Caki2 (cell line): ENCODE measurements at regions not wholly inside any gene's neighbourhood (a gene's known extent, or its start where the extent isn't known, plus 50 kb on each side); places are given as distances from the start of the nearest gene placed in this dataset.

ENCODE experiments used
- DNase-seq: peaks from one replicate; pipeline ENCODE4 v3.0.0-alpha.2; 2015; ENCODE audit warnings: low read depth
- in situ Hi-C: cut with HindIII; loops from 2 replicates; pipeline ENCODE4 v1.10.0; 2016; ENCODE audit warnings: low sequenced_read_pairs, low pct_unique_long_range_greater_than_20kb, mixed read lengths

DNA sequence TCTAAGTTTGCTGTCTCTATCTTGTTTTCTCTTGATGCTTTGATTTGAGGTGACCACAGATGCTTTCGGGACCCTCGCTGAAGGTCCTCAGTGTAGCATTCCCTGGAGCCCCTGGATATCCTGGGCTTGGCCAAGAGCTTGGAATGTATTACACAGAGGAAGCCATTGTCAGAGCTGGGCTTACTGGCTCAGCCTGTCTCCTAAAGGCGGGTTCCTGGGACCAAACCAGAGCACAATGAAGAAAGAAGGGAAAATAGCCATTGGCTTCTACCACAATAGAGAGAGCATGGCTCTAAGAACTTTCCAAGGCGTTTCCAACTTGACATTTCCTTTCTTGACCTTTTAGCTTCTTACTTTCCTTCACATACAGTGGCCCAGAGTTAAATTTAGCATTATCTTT lies 229.3 kb downstream of the HS3ST3A1 start:
- no peak for DNase-seq
- in situ Hi-C loops: no loop called here

DNA sequence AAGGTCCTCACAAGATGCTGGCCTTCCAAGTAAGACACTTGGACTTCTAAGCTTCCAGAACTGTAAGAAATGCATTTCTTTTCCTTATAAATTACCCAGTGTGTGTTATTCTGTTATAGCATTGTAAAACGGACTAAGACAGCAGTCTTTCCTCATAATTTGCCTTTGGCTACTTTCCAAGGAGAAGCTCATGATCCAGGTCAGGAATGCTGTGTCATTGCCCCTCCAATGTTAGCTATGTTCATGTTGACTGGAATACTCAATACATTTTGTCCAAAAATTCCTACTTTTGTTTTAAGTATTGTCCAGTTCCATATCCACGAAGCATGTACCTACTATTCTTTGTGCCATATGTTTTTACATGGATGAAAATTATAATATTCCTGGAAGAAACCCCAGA lies 234.6 kb downstream of the HS3ST3A1 start:
- in situ Hi-C loops: no loop called here
- DNase-seq: peak; percentile 22

DNA sequence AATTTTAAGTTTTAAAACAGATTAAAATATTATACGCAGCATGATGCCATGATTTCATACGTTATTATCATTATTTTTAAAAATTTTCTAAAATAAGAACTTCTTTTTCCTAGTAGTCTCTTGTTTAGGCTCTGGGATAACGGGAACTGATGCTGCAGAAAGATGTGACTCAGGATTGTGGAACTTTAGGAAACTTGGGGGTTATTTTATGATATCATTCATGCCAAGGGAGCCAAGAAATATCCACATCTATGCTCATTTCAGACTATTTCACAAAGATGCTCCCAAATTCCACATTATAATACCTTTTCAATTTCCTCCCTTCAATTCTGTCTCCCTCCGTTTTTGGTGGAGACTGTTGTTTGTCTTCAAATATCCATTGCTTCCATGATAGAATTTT lies 236.4 kb downstream of the HS3ST3A1 start:
- in situ Hi-C loops: no loop called here
- no peak for DNase-seq

DNA sequence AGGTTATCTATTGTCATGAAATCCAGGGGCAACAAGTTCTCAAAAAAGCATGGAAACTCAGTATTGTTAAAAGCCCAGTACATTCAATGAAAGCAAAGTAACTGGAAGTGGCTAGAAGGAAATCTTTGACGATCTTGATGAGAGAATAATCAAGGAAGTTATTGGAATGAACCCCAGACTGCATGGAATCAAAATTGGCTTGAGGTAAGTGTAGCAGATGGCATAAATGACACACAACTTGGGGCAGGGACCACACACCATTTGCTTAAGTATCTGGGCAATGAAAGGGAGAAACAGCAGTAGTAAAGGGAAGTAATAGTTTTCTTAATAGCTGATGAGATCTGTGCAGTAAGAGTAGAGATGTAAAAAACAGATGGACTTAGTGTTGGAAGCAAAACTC lies 238.0 kb downstream of the HS3ST3A1 start:
- in situ Hi-C loops: no loop called here
- DNase-seq: no peak

DNA sequence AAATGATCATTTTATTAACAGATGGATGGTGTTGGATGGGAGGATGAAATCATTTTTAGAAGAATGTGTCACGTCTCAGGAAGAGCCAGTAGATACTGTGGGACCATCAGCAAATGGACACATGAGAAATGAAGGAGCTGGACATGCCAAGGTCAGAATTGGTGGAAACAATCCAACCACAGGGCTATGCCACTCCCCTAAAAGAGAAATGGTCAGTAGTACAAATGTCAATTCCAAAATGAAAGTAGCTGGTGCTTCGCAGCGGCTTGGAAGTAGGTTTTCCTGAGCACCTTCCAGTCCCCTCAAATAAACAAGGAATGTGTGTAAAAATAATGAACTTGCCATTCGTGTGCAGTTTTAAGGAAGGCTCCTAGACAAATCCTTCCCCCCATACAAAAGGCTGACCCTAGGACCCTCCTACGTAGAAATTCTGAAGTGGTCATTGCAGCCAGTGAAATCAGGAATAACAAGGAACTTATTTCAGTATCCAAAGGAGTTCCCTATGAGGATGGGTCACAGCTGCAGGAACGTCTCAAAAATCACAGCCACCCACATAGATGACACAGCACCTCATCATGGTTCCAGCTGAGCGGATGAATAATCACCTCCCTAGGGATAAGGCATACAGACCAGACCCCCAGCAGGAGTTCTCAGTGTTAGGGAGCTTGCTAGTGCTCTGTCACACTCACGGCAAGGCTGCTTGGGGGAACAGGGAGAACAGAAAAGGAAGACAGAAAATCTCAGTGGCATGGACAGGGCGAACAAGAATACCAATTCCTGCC lies 239.2 kb downstream of the HS3ST3A1 start:
- in situ Hi-C loops: no loop called here
- peak; percentile 49 for DNase-seq

DNA sequence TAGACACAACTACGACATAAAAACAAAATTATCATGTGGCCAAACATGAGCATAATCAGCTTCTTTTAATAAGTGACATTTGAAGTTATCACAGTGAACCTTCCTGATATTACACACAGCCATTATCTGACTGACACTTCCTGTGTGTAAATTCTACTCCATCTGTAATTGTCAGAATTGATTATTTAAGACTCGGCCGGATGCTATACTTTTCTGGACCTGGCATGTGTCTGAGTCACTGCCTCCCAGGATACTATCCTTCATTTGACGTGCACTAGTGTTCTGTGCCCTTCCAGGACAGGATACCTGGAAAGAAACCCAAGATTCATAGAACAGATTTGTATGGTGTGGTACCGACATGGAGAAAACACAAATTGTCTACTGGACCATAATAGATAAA lies 242.0 kb downstream of the HS3ST3A1 start:
- no peak for DNase-seq
- in situ Hi-C loops: no loop called here

DNA sequence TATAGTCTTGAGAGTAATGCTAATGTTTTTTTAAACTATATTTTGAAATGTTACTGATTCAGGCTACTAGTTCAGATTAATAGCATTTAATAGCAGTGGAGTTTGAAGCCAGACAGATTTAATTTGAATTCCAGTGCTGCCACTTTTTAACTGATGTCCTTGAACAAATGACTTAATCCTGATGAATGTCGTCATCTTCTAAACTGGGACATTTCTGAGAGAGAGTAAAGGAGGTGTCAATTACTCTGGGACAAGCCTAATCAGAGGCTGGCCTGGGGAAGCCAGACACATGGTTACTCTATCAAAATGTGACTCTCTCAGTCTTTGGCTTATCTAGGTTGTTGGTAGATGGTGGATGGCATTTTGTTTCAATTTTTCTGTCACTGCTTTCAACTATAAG lies 246.7 kb downstream of the HS3ST3A1 start:
- in situ Hi-C loops: no loop called here
- DNase-seq: no peak

DNA sequence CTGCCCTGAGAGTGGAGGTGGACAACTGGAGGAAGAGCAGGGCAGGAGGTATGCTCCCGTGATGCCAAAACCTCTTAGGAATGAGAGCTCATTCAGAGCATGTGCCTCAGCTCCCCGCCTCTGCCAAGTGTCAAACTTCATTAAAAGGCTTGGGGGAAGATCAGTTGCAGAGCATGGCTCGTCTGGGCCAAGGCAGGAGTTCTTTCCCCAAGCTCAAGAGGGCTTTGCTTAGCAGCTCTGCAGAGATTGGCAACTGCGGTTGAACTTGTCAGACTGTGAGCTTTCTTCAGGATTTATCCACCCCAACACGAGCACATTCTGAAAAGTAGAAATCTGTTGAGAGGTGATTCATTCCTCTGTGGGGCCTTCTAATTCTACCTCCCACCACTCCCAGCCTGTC lies 248.1 kb downstream of the HS3ST3A1 start:
- no peak for DNase-seq
- in situ Hi-C loops: no loop called here

DNA sequence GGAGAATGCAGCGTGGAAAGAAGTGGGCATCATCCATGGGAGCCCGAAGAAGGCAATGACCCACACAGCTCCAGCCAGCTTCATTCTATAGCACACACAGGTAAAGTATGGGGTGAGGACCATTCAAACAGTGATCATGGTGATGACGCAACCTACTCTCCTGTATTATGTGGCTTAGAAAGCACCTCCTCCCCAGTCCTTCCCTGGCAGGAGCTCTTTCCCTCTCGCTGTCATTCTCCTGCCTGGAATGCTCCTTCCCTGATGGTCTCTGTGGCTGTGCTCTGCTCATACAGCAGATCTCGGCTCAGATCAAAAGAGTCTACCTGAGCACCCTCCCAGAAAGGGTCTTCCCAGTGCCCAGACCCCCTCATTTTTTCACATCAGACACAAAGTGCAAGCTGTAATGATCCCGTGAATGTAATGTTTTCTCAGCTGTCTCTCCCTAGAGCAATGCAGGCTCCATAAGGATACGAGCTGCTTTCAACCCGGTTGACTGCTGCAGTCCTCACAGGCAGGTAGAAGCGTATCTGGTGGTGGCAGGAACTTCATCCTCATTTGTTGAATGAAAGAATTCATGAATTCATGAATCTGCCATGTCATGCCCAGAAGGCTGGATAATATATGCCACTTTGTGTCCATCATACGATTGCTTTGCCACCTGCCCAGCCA lies 248.8 kb downstream of the HS3ST3A1 start:
- no peak for DNase-seq
- in situ Hi-C loops: no loop called here

DNA sequence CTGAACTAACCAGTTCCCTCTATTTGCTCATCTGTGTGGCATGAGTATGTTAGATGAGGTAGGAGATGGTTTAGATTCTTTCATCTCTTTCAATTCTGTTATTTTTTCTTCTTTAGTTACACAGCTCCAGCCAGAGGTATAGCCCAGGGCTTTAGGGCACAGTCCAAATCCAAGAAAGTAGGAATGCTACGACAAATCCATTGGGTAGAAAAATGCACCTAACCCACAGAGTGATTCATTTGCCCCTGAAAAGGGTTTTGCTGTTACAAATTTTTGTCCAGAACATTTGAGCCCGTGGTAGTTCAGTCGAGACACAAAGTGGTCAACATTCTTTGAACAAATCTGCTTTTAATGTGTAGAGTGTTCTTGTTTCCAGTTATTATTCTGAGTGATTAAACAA lies 250.7 kb downstream of the HS3ST3A1 start:
- DNase-seq: no peak
- in situ Hi-C loops: no loop called here

DNA sequence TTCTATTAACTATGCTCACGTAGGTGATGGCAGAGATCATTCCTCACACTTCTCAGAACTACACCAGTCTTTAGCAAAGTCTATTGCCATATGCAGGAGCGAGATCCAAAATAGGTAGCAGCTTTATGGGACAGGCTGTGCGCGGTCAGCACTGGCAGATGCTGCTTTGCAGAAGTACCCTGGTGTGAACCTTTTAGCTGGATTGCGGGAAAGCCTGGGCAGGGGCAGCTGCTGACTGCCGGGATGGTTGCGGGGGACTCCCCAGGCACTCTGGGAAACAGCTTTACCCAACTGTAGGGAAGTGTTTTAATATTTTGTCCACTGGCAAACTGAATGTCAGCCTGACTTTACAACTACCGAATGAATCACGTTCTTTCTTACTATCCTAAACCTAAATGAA lies 251.3 kb downstream of the HS3ST3A1 start:
- DNase-seq: no peak
- in situ Hi-C loops: no loop called here

DNA sequence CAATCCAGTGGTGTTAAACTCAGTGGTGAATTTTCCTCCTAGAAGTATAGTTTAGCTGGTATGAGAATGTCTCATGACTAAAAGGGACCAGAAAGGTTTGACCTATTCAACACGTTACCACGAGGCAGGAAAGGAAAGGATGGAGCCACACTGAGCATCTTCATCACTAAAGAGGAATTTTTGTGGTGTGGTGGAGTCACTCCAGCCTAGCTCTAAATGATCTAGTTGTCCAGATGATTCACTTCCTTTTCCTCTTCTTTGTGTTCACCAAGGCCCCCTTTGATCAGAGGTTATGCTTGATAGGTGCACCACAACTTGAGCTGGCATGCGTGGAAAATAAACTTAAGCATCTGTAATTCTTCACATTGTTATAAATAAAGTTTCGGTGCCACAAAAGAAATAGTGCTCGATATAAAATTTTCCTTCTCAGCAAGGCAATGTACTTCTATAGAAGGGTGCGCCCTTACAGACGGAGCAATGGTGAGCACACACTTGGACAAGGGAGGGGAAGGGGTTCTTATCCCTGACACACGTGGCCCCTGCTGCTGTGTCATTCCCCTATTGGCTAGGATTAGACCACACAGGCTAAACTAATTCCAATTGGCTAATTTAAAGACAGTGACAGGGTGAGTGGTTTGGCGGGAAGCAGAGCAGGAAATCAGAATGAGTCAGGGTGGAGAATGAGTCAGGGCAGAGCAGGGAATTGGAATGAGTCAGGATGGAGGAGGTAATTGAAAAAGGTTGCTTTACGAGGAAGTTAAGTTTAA lies 254.6 kb downstream of the HS3ST3A1 start:
- in situ Hi-C loops: no loop called here

DNA sequence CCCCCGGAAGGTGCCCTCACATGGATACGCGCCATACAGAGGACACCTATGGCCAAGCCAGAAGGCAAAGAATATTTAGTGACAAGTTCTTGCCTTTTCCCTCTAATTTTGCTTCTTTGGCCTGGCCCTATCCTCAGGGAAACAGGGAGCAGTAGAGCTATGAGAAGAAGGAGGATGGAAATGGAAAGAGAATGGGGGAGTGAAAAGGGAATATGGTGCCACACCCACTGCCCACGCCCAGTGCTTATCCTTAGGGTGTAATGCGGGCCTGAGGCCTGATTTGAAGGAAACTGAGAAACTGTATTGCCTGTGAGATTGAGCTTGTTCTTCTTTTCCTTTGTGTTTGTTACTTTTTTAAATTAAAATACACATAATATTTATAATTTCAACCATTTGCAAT lies 255.1 kb downstream of the HS3ST3A1 start:
- no peak for DNase-seq
- in situ Hi-C loops: no loop called here

More for the DNA sequence above, 254.6 kb downstream of the HS3ST3A1 start:
- DNase-seq: peak; percentile 86

DNA sequence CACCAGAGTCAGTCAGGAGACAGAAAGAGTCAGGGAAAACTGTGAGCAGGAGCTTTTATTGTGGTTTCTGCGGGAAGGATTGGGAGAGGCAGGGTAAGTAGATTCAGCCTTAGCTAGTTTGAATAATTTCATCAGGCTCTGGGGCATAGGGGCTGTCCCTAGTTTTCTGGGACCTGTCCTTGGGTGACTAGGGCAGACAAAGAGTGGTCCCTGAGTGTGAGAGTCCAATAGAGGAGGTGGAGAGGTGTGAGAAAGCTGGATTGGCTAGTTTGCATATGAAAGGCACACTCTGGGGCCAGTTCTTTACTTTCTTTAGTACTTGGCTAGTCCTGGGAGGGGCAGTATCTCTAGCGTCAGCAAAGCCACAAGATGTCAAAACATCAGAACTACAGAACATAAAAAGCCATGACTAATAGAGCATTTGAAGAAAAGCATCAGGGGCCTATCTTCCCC lies 255.6 kb downstream of the HS3ST3A1 start:
- in situ Hi-C loops: no loop called here

DNA sequence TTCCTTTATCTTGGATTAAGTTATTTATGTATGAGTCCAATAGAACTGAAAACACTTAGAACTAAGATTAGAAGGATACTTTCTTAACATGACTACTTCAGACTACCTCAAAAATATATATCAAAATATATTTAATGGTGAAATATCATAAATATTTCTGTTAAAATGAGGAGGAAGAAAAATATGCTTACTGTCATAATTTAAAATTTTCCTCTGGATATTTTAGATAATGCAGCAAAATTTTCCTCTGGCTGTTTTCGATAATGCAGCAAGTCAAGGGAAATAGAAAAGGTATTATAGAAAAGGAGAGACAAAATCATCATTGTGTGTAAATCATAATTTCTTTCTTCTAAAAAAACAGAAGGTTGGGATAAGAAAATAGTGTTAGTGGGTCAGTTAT lies 263.3 kb downstream of the HS3ST3A1 start:
- in situ Hi-C loops: no loop called here

More for the DNA sequence above, 255.6 kb downstream of the HS3ST3A1 start:
- peak; percentile 69 for DNase-seq

DNA sequence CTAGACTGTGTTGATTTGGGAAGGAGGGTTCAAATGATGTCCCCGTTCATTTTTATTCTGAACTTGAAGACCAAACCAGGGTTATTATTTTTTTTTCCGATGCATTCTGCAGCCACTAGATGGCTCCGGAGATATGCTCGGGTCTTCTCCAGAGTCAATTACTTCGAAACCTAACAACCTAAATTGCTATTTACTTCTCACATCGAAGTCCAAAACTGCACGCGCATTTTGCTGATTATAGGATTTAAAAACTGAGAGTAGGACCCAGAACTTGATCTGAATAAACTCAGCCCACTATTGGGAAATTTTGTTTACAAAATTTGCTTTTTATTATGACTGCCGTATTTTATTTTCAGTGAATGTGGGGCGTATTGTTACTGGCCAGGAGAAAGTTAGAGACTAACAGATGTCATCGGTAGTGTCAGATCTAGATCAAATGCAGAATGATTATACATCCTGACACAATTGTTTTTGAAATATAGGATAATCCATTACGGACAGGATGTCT lies 263.8 kb downstream of the HS3ST3A1 start:
- in situ Hi-C loops: no loop called here
- peak; percentile 59 for DNase-seq

More for the DNA sequence above, 263.3 kb downstream of the HS3ST3A1 start:
- no peak for DNase-seq

DNA sequence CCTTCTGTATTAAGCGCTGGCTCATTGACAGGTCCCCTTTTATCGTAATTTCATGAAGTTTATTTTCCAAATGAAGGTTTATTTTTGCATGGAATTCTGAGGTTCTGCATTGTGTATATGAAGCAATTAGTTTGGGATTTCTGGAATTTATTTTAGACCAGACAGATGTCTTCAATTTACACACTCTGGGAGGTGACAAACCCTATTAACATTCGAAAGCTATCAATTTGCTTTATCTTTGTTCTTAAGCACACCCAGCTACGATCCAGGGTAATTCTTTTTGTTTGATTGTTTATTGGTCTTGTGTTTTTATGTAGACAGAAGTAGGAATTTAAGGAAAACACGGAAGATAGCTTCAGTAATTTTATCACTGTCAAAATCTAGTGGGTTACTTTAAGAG lies 264.6 kb downstream of the HS3ST3A1 start:
- in situ Hi-C loops: no loop called here
- DNase-seq: no peak

DNA sequence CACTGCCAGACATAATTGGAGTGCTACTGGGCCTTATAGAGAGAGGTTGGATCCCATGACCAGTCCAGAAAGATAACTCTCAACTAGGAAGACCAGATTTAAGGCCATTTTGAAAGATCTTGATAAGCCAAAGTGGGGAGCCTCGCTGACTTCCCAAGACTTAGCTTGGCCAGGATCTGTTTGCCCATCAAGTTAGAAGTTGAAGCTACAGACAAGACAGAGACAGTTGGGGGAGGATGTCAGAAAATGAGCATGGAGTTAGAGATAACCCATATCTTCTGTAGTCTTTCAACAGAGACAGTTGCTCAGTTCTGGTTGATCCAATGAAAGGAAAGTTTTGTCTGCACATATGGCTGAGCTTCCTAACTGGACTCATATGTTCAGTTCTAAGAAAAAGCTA lies 267.4 kb downstream of the HS3ST3A1 start:
- in situ Hi-C loops: no loop called here
- DNase-seq: no peak

DNA sequence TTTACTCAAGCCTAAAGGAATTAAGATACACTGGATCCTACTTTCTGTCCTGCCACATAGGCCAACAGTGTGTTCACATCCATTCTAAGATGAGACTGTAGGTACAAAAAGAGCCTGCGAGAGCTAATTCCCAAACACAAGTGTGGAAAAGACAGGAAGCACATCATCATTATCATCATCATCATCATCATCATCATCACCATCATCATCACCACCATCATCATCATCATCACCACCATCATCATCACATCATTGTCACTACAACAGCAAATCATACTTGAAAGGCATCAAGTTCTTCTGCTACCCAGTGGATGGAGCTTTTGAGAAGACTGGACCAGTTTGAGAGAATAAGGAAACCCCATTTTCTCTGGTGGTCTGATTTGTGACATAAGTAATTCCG lies 268.1 kb downstream of the HS3ST3A1 start:
- in situ Hi-C loops: no loop called here
- DNase-seq: no peak
